Uterus (tissue), 2 donors: ENCODE measurements at regions not wholly inside any gene's neighbourhood (a gene's known extent, or its start where the extent isn't known, plus 50 kb on each side); places are given as distances from the start of the nearest gene placed in this dataset.
"Not testable (repeated sequence)": the region's sequence is repeated elsewhere in the genome, so short reads cannot be mapped to it uniquely, and the experiment has no call there.

ENCODE experiments used
- POLR2A ChIP-seq, 2 donors: fragments of 450-650 bp; IDR thresholded peaks; one replicate each; pipeline ENCODE4 v1.6.1; 2016; ENCODE audit warnings: antibody characterized with exemption in 2 of 2, mild to moderate bottlenecking in 1 of 2, moderate library complexity in 1 of 2
- TF ChIP-seq, protein P1 (sequence below), 4 experiments: fragments of 200-600 bp in 2 of 4; fragments of 450-650 bp in 2 of 4; sonication (generic) in 2 of 4; IDR thresholded peaks; one replicate each; pipeline ENCODE4 v1.5.1; 2016 to 2019; ENCODE audit warnings: antibody characterized with exemption in 4 of 4, mild to moderate bottlenecking in 2 of 4, moderate library complexity in 1 of 4

DNA sequence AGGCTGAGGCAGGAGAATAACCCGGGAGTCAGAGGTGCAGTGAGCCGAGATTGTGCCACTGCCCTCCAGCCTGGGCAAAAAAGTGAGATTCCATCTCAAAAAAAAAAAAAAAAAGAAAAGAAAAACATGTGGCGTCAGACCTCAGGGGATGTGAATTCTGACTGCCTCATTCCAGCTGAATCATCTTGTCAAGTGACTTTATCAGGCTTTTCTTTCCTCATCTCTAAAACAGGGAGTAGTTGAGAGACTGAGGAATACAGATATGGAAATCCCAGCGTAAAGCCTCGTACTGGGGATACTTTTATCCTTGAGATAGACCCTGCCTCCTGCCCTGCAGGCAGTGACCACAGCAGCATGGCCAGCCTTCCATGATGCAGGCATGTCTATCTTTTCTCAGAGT is 76.4 kb downstream of the PPIAL4A start:
- not testable (repeated sequence) for TF ChIP-seq POLR2A (IDR thresholded peaks at IDR 0.05)
- TF ChIP-seq, protein P1, sequence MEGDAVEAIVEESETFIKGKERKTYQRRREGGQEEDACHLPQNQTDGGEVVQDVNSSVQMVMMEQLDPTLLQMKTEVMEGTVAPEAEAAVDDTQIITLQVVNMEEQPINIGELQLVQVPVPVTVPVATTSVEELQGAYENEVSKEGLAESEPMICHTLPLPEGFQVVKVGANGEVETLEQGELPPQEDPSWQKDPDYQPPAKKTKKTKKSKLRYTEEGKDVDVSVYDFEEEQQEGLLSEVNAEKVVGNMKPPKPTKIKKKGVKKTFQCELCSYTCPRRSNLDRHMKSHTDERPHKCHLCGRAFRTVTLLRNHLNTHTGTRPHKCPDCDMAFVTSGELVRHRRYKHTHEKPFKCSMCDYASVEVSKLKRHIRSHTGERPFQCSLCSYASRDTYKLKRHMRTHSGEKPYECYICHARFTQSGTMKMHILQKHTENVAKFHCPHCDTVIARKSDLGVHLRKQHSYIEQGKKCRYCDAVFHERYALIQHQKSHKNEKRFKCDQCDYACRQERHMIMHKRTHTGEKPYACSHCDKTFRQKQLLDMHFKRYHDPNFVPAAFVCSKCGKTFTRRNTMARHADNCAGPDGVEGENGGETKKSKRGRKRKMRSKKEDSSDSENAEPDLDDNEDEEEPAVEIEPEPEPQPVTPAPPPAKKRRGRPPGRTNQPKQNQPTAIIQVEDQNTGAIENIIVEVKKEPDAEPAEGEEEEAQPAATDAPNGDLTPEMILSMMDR (IDR thresholded peaks at IDR 0.05), result not testable (repeated sequence)
